H1 (cell line): ENCODE measurements at regions not wholly inside any gene's neighbourhood (a gene's known extent, or its start where the extent isn't known, plus 50 kb on each side); places are given as distances from the start of the nearest gene placed in this dataset.

Experiments
- CTCF ChIA-PET: fragments of 300-600 bp; sonication (Branson Sonifier 250); formaldehyde crosslinking; loops from one replicate; lab custom pipeline; 2021; ENCODE audit not compliant: partially characterized antibody; lab: Charles Lee
- POLR2A ChIA-PET: fragments of 300-600 bp; sonication (Branson Sonifier 250); formaldehyde crosslinking; loops from one replicate; lab custom pipeline; 2021; ENCODE audit warnings: inconsistent platforms; ENCODE audit not compliant: partially characterized antibody; lab: Charles Lee
- DNase-seq, 2 experiments: peaks; one replicate each; pipeline versions ENCODE4 v3.0.0 to v3.0.0-alpha.2; 2010 to 2022; ENCODE audit warnings: low spot score in 2 of 2, low read depth in 1 of 2, mixed read lengths in 1 of 2
- FAIRE-seq: peaks from 2 replicates; lab custom pipeline; 2011; peaks lifted over from hg19 to GRCh38; lab: Jason Lieb, UNC
- H2AFZ ChIP-seq: 2 replicates; pipeline ENCODE4 v1.8.1; 2012; ENCODE audit warnings: low read length, inconsistent platforms
- H2AK5ac ChIP-seq: 2 replicates; pipeline ENCODE4 v1.6.1; 2013; ENCODE audit warnings: low read depth, low read length
- H2BK120ac ChIP-seq: replicated peaks from 2 replicates; pipeline ENCODE3; 2013; ENCODE audit warnings: low read depth, low read length, inconsistent platforms
- H2BK12ac ChIP-seq: 2 replicates; pipeline ENCODE4 v1.6.1; 2013; ENCODE audit warnings: low read depth, low read length
- H2BK15ac ChIP-seq: 2 replicates; pipeline ENCODE4 v1.6.1; 2013; ENCODE audit warnings: low read length
- H2BK20ac ChIP-seq: 2 replicates; pipeline ENCODE4 v1.6.1; 2013; ENCODE audit warnings: low read length
- H2BK5ac ChIP-seq: 2 replicates; pipeline ENCODE4 v1.6.1; 2013; ENCODE audit warnings: low read depth, low read length
- H3K14ac ChIP-seq: 2 replicates; pipeline ENCODE4 v1.6.1; 2013; ENCODE audit warnings: inconsistent platforms; ENCODE audit not compliant: insufficient read length
- H3K18ac ChIP-seq: 2 replicates; pipeline ENCODE4 v1.6.1; 2013; ENCODE audit warnings: low read length; ENCODE audit errors: extremely low read depth
- H3K23ac ChIP-seq: 2 replicates; pipeline ENCODE4 v1.6.1; 2013; ENCODE audit warnings: inconsistent platforms; ENCODE audit not compliant: insufficient read length
- H3K23me2 ChIP-seq: 2 replicates; pipeline ENCODE4 v1.6.1; 2013; ENCODE audit warnings: low read depth, low read length
- H3K27ac ChIP-seq: 2 replicates; pipeline ENCODE4 v1.6.1; 2011; ENCODE audit warnings: low read depth, low read length, inconsistent platforms
- H3K27me3 ChIP-seq, 4 experiments: replicated peaks in 1 of 4; 1 replicate in 1 of 4; 2 replicates in 3 of 4; pipeline versions ENCODE4 v1.6.1 to v1.8.1; 2011 to 2013; ENCODE audit warnings: low read length in 3 of 4, mild to moderate bottlenecking in 3 of 4, inconsistent platforms in 2 of 4, mixed read lengths in 2 of 4, moderate library complexity in 1 of 4; ENCODE audit not compliant: control insufficient read depth in 3 of 4, insufficient read depth in 3 of 4; ENCODE audit errors: extremely low read depth in 1 of 4
- H3K36me3 ChIP-seq, 4 experiments: 2 replicates each; pipeline versions ENCODE4 v1.6.1 to v1.8.1; 2011 to 2013; ENCODE audit warnings: mild to moderate bottlenecking in 4 of 4, low read length in 3 of 4, moderate library complexity in 2 of 4, control low read depth in 1 of 4, inconsistent platforms in 1 of 4; ENCODE audit not compliant: insufficient read depth in 4 of 4, control insufficient read depth in 2 of 4
- H3K4ac ChIP-seq: replicated peaks from 2 replicates; pipeline ENCODE3; 2013; ENCODE audit warnings: low read length, low read depth, mixed read lengths, inconsistent platforms; ENCODE audit not compliant: insufficient read length
- H3K4me1 ChIP-seq, 4 experiments: replicated peaks in 1 of 4; 1 replicate in 1 of 4; 2 replicates in 3 of 4; pipeline versions ENCODE4 v1.6.1 to v1.8.1; 2011 to 2013; ENCODE audit warnings: low read length in 3 of 4, inconsistent platforms in 2 of 4, mixed read lengths in 1 of 4; ENCODE audit not compliant: insufficient read depth in 4 of 4, control insufficient read depth in 3 of 4
- H3K4me2 ChIP-seq, 2 experiments: 2 replicates each; pipeline versions ENCODE4 v1.6.1 to v1.8.1; 2011 to 2013; ENCODE audit warnings: low read depth in 2 of 2, low read length in 2 of 2, control low read depth in 1 of 2, inconsistent platforms in 1 of 2, mild to moderate bottlenecking in 1 of 2; ENCODE audit not compliant: insufficient read depth in 1 of 2
- H3K4me3 ChIP-seq, 4 experiments: fragments of 200-600, 300-600 bp in 1 of 4; sonication (generic), shearing (Covaris generic), sonication (Bioruptor Twin) in 1 of 4; 2 replicates each; pipeline versions ENCODE4 v1.5.1 to v1.8.1; 2011 to 2016; ENCODE audit warnings: low read length in 4 of 4, low read depth in 3 of 4, control low read depth in 2 of 4, inconsistent platforms in 2 of 4, mild to moderate bottlenecking in 2 of 4, mixed read lengths in 1 of 4, moderate library complexity in 1 of 4; ENCODE audit not compliant: insufficient read depth in 2 of 4; ENCODE audit errors: extremely low read depth in 1 of 4
- H3K56ac ChIP-seq: replicated peaks from 2 replicates; pipeline ENCODE3; 2013; ENCODE audit warnings: low read depth, mild to moderate bottlenecking, mixed read lengths, low read length, inconsistent platforms; ENCODE audit not compliant: insufficient read length
- H3K79me1 ChIP-seq: 2 replicates; pipeline ENCODE4 v1.6.1; 2013; ENCODE audit warnings: low read depth, low read length, control low read depth
- H3K79me2 ChIP-seq, 2 experiments: 2 replicates each; pipeline versions ENCODE4 v1.6.1 to v1.8.1; 2012 to 2013; ENCODE audit warnings: low read length in 2 of 2, mild to moderate bottlenecking in 2 of 2, inconsistent platforms in 1 of 2; ENCODE audit not compliant: insufficient read depth in 2 of 2, control insufficient read depth in 1 of 2
- H3K9ac ChIP-seq, 4 experiments: replicated peaks in 1 of 4; 1 replicate in 1 of 4; 2 replicates in 3 of 4; pipeline versions ENCODE4 v1.6.1 to v1.8.1; 2011 to 2013; ENCODE audit warnings: low read depth in 3 of 4, low read length in 3 of 4, control low read depth in 2 of 4, mild to moderate bottlenecking in 2 of 4, moderate library complexity in 2 of 4, inconsistent platforms in 1 of 4; ENCODE audit errors: extremely low read depth in 1 of 4
- H3K9me3 ChIP-seq, 2 experiments: 2 replicates each; pipeline versions ENCODE4 v1.6.1 to v1.8.1; 2012 to 2013; ENCODE audit warnings: mild to moderate bottlenecking in 2 of 2, moderate library complexity in 2 of 2, control low read depth in 1 of 2, inconsistent platforms in 1 of 2, low read depth in 1 of 2, low read length in 1 of 2, mixed read lengths in 1 of 2; ENCODE audit not compliant: insufficient read depth in 2 of 2
- H4K20me1 ChIP-seq, 2 experiments: replicated peaks in 1 of 2; 2 replicates each; pipeline versions ENCODE3 to v1.8.1; 2011 to 2013; ENCODE audit warnings: inconsistent platforms in 2 of 2, low read length in 2 of 2, mild to moderate bottlenecking in 1 of 2; ENCODE audit not compliant: insufficient read depth in 2 of 2, control insufficient read depth in 1 of 2
- H4K5ac ChIP-seq: 2 replicates; pipeline ENCODE4 v1.6.1; 2013; ENCODE audit warnings: low read length, low read depth, mixed read lengths, inconsistent platforms; ENCODE audit not compliant: insufficient read length
- H4K8ac ChIP-seq: 2 replicates; pipeline ENCODE4 v1.8.0; 2013; ENCODE audit warnings: mild to moderate bottlenecking, moderate library complexity, low read length, inconsistent platforms; ENCODE audit not compliant: insufficient read depth; ENCODE audit errors: extremely low read depth
- H4K91ac ChIP-seq: replicated peaks from 2 replicates; pipeline ENCODE3; 2013; ENCODE audit warnings: low read length, mixed read lengths, inconsistent platforms; ENCODE audit not compliant: insufficient read length
- CBX8 ChIP-seq: fragments of 300-800, 300-1000 bp; sonication (generic); IDR thresholded peaks from 2 replicates; pipeline ENCODE4 v1.7.1; 2016; ENCODE audit warnings: low read depth, low read length, borderline replicate concordance
- CTCF ChIP-seq, 3 experiments: IDR thresholded peaks; 1 replicate in 2 of 3; 2 replicates in 1 of 3; pipeline versions ENCODE4 v1.5.1 to v1.6.1; 2011; ENCODE audit warnings: low read length in 3 of 3, mild to moderate bottlenecking in 3 of 3, inconsistent platforms in 2 of 3, low read depth in 1 of 3, moderate library complexity in 1 of 3; ENCODE audit not compliant: insufficient read depth in 1 of 3; ENCODE audit errors: control extremely low read depth in 1 of 3
- EP300 ChIP-seq, 2 experiments: IDR thresholded peaks; 1 replicate in 1 of 2; 2 replicates in 1 of 2; pipeline ENCODE4 v1.6.1; 2011 to 2012; ENCODE audit warnings: low read depth in 2 of 2, low read length in 2 of 2, mild to moderate bottlenecking in 2 of 2, borderline replicate concordance in 1 of 2, inconsistent platforms in 1 of 2, moderate library complexity in 1 of 2
- GTF2F1 ChIP-seq: IDR thresholded peaks from 2 replicates; pipeline ENCODE4 v1.6.1; 2012; ENCODE audit warnings: low read depth, low read length, improper control_type of control experiment, borderline replicate concordance
- HDAC6 ChIP-seq: IDR thresholded peaks from one replicate; pipeline ENCODE4 v1.7.1; 2012; ENCODE audit warnings: low read depth, mild to moderate bottlenecking, inconsistent platforms, low read length, moderate library complexity
- KDM4A ChIP-seq: IDR thresholded peaks from one replicate; pipeline ENCODE4 v1.7.1; 2012; ENCODE audit warnings: low read depth, mild to moderate bottlenecking, moderate library complexity, low read length, inconsistent platforms; ENCODE audit not compliant: severe bottlenecking
- RAD21 ChIP-seq, 2 experiments: IDR thresholded peaks in 1 of 2; conservative IDR thresholded peaks in 1 of 2; 2 replicates each; pipeline ENCODE4 v1.6.1; 2011; ENCODE audit warnings: low read depth in 2 of 2, low read length in 2 of 2, improper control_type of control experiment in 1 of 2, inconsistent platforms in 1 of 2, mild to moderate bottlenecking in 1 of 2, moderate library complexity in 1 of 2
- SAP30 ChIP-seq: fragments of 300-600 bp; sonication (generic); IDR thresholded peaks from 2 replicates; pipeline ENCODE4 v1.7.1; 2012; ENCODE audit warnings: low read length, moderate library complexity, mild to moderate bottlenecking, inconsistent platforms; ENCODE audit not compliant: insufficient read depth, insufficient replicate concordance
- SP1 ChIP-seq: IDR thresholded peaks from 2 replicates; pipeline ENCODE4 v1.6.1; 2011; ENCODE audit warnings: low read depth, low read length
- TEAD4 ChIP-seq: IDR thresholded peaks from 2 replicates; pipeline ENCODE4 v1.6.1; 2012; ENCODE audit warnings: low read depth, low read length, inconsistent platforms, mixed read lengths
- ZNF274 ChIP-seq: IDR thresholded peaks from 2 replicates; pipeline ENCODE4 v1.7.0; 2012; ENCODE audit warnings: low read length, borderline replicate concordance; ENCODE audit errors: extremely low read depth
- WGBS, 2 experiments: shearing (Covaris generic) in 1 of 2; methylation state at CpG; one replicate each; pipeline versions ENCODE4 v1.1.6 to v1.1.7; 2013 to 2015; ENCODE audit warnings: low lambda C conversion rate in 2 of 2, mixed read lengths in 2 of 2, inconsistent platforms in 1 of 2, low coverage in 1 of 2, missing lambda C conversion rate in 1 of 2; ENCODE audit not compliant: insufficient replicate concordance in 2 of 2, insufficient coverage in 1 of 2, insufficient read length in 1 of 2; ENCODE audit errors: extremely low coverage in 1 of 2, missing lambda C conversion rate in 1 of 2; 5-methylcytosine and 5-hydroxymethylcytosine counted together

- H2BK12ac ChIP-seq: no peak overlapping the region
- no peak overlapping the region for H3K23ac ChIP-seq
- H3K4ac ChIP-seq: no peak overlapping the region
- no peak overlapping the region for H3K56ac ChIP-seq
- DNase-seq: no peak
- no peak overlapping the region for H3K4me3 ChIP-seq
- no peak overlapping the region for H3K14ac ChIP-seq
- no peaks in the 10 kb centered on the region for H3K9me3 ChIP-seq
- POLR2A ChIA-PET: no interaction called here
- no peaks in the 10 kb centered on the region for H3K4me1 ChIP-seq
- H3K27me3 ChIP-seq: no peaks in the 10 kb centered on the region
- peaks cover 6 to 34% (median 20%) of the 10 kb centered on the region in 4 experiments for H3K36me3 ChIP-seq
- no peak overlapping the region for H3K9ac ChIP-seq
- no peaks in the 10 kb centered on the region for H3K23me2 ChIP-seq
- H3K79me1 ChIP-seq: no peaks in the 10 kb centered on the region
- no peak overlapping the region for H2AK5ac ChIP-seq
- no peak overlapping the region for H2AFZ ChIP-seq
- H4K20me1 ChIP-seq: peaks cover 0 to 16% of the 10 kb centered on the region in 2 experiments
- 99% methylated on average over 6 of the region's 6 CpGs; no CpG with 5 or more reads in 1 of the 2 experiments for WGBS, 2 experiments
- no peak for FAIRE-seq
- no peak overlapping the region for H4K5ac ChIP-seq
- H2BK20ac ChIP-seq: no peak overlapping the region
- H3K4me2 ChIP-seq: no peak overlapping the region
- no peaks in the 10 kb centered on the region for H3K79me2 ChIP-seq
- CTCF ChIA-PET: interaction anchor here (1.1 to 1.2 kb wide), 3 partner anchors 8 to 354 kb away, joined by 3 to 5 read pairs (median 3); no protein-coding TSS in a partner anchor
- no peak overlapping the region for H3K27ac ChIP-seq
- H2BK120ac ChIP-seq: no peak overlapping the region
- no peak overlapping the region for H2BK5ac ChIP-seq
- H4K91ac ChIP-seq: no peak overlapping the region
- H3K18ac ChIP-seq: no peak overlapping the region
- H4K8ac ChIP-seq: no peak overlapping the region
- H2BK15ac ChIP-seq: no peak overlapping the region
- TF ChIP-seq TEAD4 (no peak), GTF2F1 (no peak), SP1 (no peak), CTCF (IDR thresholded peaks at IDR 0.05; ENCODE audit: control extremely low read depth in 1 of 3, insufficient read depth in 1 of 3, low read depth in 1 of 3, low read length in 3 of 3) (no peak), EP300 (IDR thresholded peaks at IDR 0.05; ENCODE audit: borderline replicate concordance in 1 of 2, low read depth in 2 of 2, low read length in 2 of 2) (no peak), KDM4A (no peak), RAD21 (IDR thresholded peaks at IDR 0.05 in 1 of 2, conservative IDR thresholded peaks at IDR 0.05 in 1 of 2; ENCODE audit: low read depth in 2 of 2, low read length in 2 of 2) (no peak), SAP30 (no peak), HDAC6 (no peak), ZNF274 (no peak), CBX8 (no peak)
Measured at GRCh38 chr3:127033171-127033570, 50.3 kb downstream of the PLXNA1 start.
